Endothelial cell of umbilical vein (primary cell): ENCODE measurements at regions not wholly inside any gene's neighbourhood (a gene's known extent, or its start where the extent isn't known, plus 50 kb on each side); places are given as distances from the start of the nearest gene placed in this dataset.
"Not testable (repeated sequence)": the region's sequence is repeated elsewhere in the genome, so short reads cannot be mapped to it uniquely, and the experiment has no call there.

Experiments
- BruUV-seq: library from RNA; stranded (reverse); fragments of 400-500 nt; replicated peaks from 2 replicates; lab custom pipeline; 2021; lab: Mats Ljungman, UMichigan
- CTCF ChIA-PET: fragments of 300-600, 350-600 bp; sonication (Branson Sonifier 250); formaldehyde crosslinking; loops from one replicate; lab custom pipeline; 2021; ENCODE audit warnings: antibody characterized with exemption, inconsistent platforms; lab: Charles Lee
- POLR2A ChIA-PET: fragments of 300-600, 350-600 bp; sonication (Branson Sonifier 250); formaldehyde crosslinking; loops from one replicate; lab custom pipeline; 2021; ENCODE audit warnings: antibody characterized with exemption, inconsistent platforms; lab: Charles Lee
- DNase-seq: peaks from one replicate; pipeline ENCODE4 v3.0.0-alpha.2; 2011; ENCODE audit warnings: low read depth, low spot score
- FAIRE-seq: peaks from 2 replicates; lab custom pipeline; 2011; peaks lifted over from hg19 to GRCh38; lab: Jason Lieb, UNC
- H2AFZ ChIP-seq: 2 replicates; pipeline ENCODE4 v1.6.0; 2012; ENCODE audit warnings: low read depth, low read length, control low read depth, inconsistent platforms
- H3K27ac ChIP-seq: 2 replicates; pipeline ENCODE4 v1.5.1; 2011; ENCODE audit warnings: low read depth, mild to moderate bottlenecking, control low read depth, low read length, moderate library complexity; ENCODE audit not compliant: insufficient read depth
- H3K27me3 ChIP-seq, 2 experiments: 2 replicates each; pipeline versions ENCODE4 v1.6.0 to v1.6.1; 2011; ENCODE audit warnings: low read length in 2 of 2, mixed read lengths in 1 of 2; ENCODE audit not compliant: control insufficient read depth in 2 of 2, insufficient read depth in 2 of 2
- H3K36me3 ChIP-seq, 2 experiments: 2 replicates in 1 of 2; 3 replicates in 1 of 2; pipeline ENCODE4 v1.5.1; 2011; ENCODE audit warnings: low read length in 2 of 2, mild to moderate bottlenecking in 1 of 2, moderate library complexity in 1 of 2; ENCODE audit not compliant: control insufficient read depth in 2 of 2, insufficient read depth in 2 of 2; ENCODE audit errors: extremely low read depth in 1 of 2
- H3K4me1 ChIP-seq: 3 replicates; pipeline ENCODE4 v1.5.1; 2011; ENCODE audit warnings: mild to moderate bottlenecking, low read length; ENCODE audit not compliant: control insufficient read depth, insufficient read depth; ENCODE audit errors: extremely low read depth
- H3K4me2 ChIP-seq: 2 replicates; pipeline ENCODE4 v1.6.1; 2011; ENCODE audit warnings: low read length, control low read depth, mixed read lengths; ENCODE audit not compliant: insufficient read depth
- H3K4me3 ChIP-seq, 3 experiments: fragments of 200-600 bp in 1 of 3; sonication (generic), shearing (Covaris generic) in 1 of 3; replicated peaks in 1 of 3; 2 replicates each; pipeline ENCODE4 v1.5.1; 2011 to 2016; ENCODE audit warnings: control low read depth in 3 of 3, low read length in 3 of 3, mild to moderate bottlenecking in 2 of 3, inconsistent platforms in 1 of 3, low read depth in 1 of 3, moderate library complexity in 1 of 3; ENCODE audit not compliant: insufficient read depth in 1 of 3
- H3K79me2 ChIP-seq: 2 replicates; pipeline ENCODE4 v1.6.0; 2012; ENCODE audit warnings: low read length, inconsistent platforms; ENCODE audit not compliant: control insufficient read depth, insufficient read depth
- H3K9ac ChIP-seq: replicated peaks from 2 replicates; pipeline ENCODE3; 2011; ENCODE audit warnings: low read length, control low read depth; ENCODE audit not compliant: insufficient read depth; ENCODE audit errors: extremely low read depth
- H3K9me1 ChIP-seq: replicated peaks from 3 replicates; pipeline ENCODE4 v1.6.0; 2011; ENCODE audit warnings: mild to moderate bottlenecking, low read length; ENCODE audit not compliant: control insufficient read depth, insufficient read depth; ENCODE audit errors: extremely low read depth
- H3K9me3 ChIP-seq: replicated peaks from 2 replicates; pipeline ENCODE4 v1.5.1; 2012; ENCODE audit warnings: low read length, inconsistent platforms; ENCODE audit not compliant: control insufficient read depth, insufficient read depth
- H4K20me1 ChIP-seq: replicated peaks from 2 replicates; pipeline ENCODE3; 2011; ENCODE audit warnings: mild to moderate bottlenecking, low read length; ENCODE audit not compliant: control insufficient read depth, insufficient read depth; ENCODE audit errors: extremely low read depth
- EZH2 ChIP-seq: IDR thresholded peaks from 2 replicates; pipeline ENCODE4 v1.6.1; 2012; ENCODE audit warnings: borderline replicate concordance, low read depth, mild to moderate bottlenecking, moderate library complexity, low read length, inconsistent platforms; ENCODE audit not compliant: severe bottlenecking
- FOS ChIP-seq: IDR thresholded peaks from 2 replicates; pipeline ENCODE4 v1.6.1; 2011; ENCODE audit warnings: mild to moderate bottlenecking, low read length, moderate library complexity, borderline replicate concordance; ENCODE audit not compliant: insufficient read depth
- GATA2 ChIP-seq: IDR thresholded peaks from 2 replicates; pipeline ENCODE4 v1.7.0; 2011; ENCODE audit warnings: low read depth, mild to moderate bottlenecking, moderate library complexity, mixed read lengths, low read length; ENCODE audit not compliant: insufficient read length, insufficient read depth
- JUN ChIP-seq: IDR thresholded peaks from 2 replicates; pipeline ENCODE4 v1.6.1; 2011; ENCODE audit warnings: borderline replicate concordance, low read depth; ENCODE audit not compliant: insufficient read length, insufficient read depth
- MYC ChIP-seq: IDR thresholded peaks from one replicate; pipeline ENCODE4 v1.6.1; 2011; ENCODE audit warnings: mild to moderate bottlenecking, low read depth, low read length
- POLR2A ChIP-seq: IDR thresholded peaks from 2 replicates; pipeline ENCODE4 v1.6.1; 2012; ENCODE audit warnings: low read depth, mild to moderate bottlenecking, control low read depth, low read length
- POLR2AphosphoS5 ChIP-seq: IDR thresholded peaks from 2 replicates; pipeline ENCODE4 v1.6.1; 2012; ENCODE audit warnings: low read depth, mild to moderate bottlenecking, control low read depth, low read length, moderate library complexity; ENCODE audit not compliant: insufficient read depth
- dilution Hi-C: fragments of 300-500 bp; cut with MboI; formaldehyde crosslinking; loops from one replicate; pipeline ENCODE4 v1.15.0; 2019; ENCODE audit warnings: low sequenced_read_pairs; ENCODE audit not compliant: extremely low pct_ligation_motif_present
- intact Hi-C: fragments of 100-400 bp; cut with micrococcal nuclease; formaldehyde crosslinking; loops from one replicate; pipeline ENCODE4 v1.10.0; 2022
- TF ChIP-seq, protein P1 (sequence below), 2 donors: IDR thresholded peaks; 1 replicate in 1 of 2; 2 replicates in 1 of 2; pipeline ENCODE4 v1.5.1; 2011; ENCODE audit warnings: low read length in 2 of 2, mild to moderate bottlenecking in 2 of 2, moderate library complexity in 2 of 2, control low read depth in 1 of 2, inconsistent platforms in 1 of 2, low read depth in 1 of 2; ENCODE audit not compliant: insufficient read depth in 1 of 2; ENCODE audit errors: extremely low read depth in 1 of 2
- TF ChIP-seq, protein P2 (sequence below): IDR thresholded peaks from 2 replicates; pipeline ENCODE4 v1.6.1; 2011; ENCODE audit not compliant: insufficient read depth, insufficient read length

- dilution Hi-C loops, result not testable (repeated sequence)
Observed at GRCh38 chr1:60913708-60914107, 168.7 kb upstream of the NFIA start.

GRCh38 chr1:60913039-60913438, 169.3 kb upstream of the NFIA start:
- Histone ChIP-seq H3K4me1 (peaks cover 13% of the 10 kb centered on the region), H3K27me3 (no peaks in the 10 kb centered on the region), H3K9me1 (no peaks in the 10 kb centered on the region), H2AFZ (no peak overlapping the region), H3K79me2 (no peaks in the 10 kb centered on the region), H4K20me1 (no peaks in the 10 kb centered on the region), H3K27ac (no peak overlapping the region), H3K36me3 (no peaks in the 10 kb centered on the region), H3K4me3 (no peak overlapping the region), H3K9ac (no peak overlapping the region), H3K4me2 (no peak overlapping the region), H3K9me3 (no peaks in the 10 kb centered on the region)
- dilution Hi-C loops (no loop called here), intact Hi-C loops (no loop called here)
- POLR2A ChIA-PET, result no interaction called here
- no TSS peak for BruUV-seq
- DNase-seq, result no peak
- CTCF ChIA-PET, result interaction anchor here (1.2 to 2.1 kb wide), 3 partner anchors 47 to 631 kb away, joined by 5 to 13 read pairs (median 7); no protein-coding TSS in a partner anchor
- peak; percentile 67 for FAIRE-seq
- TF ChIP-seq FOS (no peak), EZH2 (no peak), JUN (no peak), GATA2 (no peak), POLR2A (no peak), MYC (no peak), POLR2AphosphoS5 (no peak)
- TF ChIP-seq, protein P1, sequence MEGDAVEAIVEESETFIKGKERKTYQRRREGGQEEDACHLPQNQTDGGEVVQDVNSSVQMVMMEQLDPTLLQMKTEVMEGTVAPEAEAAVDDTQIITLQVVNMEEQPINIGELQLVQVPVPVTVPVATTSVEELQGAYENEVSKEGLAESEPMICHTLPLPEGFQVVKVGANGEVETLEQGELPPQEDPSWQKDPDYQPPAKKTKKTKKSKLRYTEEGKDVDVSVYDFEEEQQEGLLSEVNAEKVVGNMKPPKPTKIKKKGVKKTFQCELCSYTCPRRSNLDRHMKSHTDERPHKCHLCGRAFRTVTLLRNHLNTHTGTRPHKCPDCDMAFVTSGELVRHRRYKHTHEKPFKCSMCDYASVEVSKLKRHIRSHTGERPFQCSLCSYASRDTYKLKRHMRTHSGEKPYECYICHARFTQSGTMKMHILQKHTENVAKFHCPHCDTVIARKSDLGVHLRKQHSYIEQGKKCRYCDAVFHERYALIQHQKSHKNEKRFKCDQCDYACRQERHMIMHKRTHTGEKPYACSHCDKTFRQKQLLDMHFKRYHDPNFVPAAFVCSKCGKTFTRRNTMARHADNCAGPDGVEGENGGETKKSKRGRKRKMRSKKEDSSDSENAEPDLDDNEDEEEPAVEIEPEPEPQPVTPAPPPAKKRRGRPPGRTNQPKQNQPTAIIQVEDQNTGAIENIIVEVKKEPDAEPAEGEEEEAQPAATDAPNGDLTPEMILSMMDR (IDR thresholded peaks at IDR 0.05; ENCODE audit: extremely low read depth in 1 of 2, insufficient read depth in 1 of 2, low read depth in 1 of 2, low read length in 2 of 2), result no peak
- TF ChIP-seq, protein P2, sequence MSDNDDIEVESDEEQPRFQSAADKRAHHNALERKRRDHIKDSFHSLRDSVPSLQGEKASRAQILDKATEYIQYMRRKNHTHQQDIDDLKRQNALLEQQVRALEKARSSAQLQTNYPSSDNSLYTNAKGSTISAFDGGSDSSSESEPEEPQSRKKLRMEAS, result no peak

More at GRCh38 chr1:60913708-60914107, 168.7 kb upstream of the NFIA start:
- POLR2A ChIA-PET, H3K9ac ChIP-seq, H3K36me3 ChIP-seq, H3K79me2 ChIP-seq, CTCF ChIA-PET, DNase-seq, BruUV-seq, H3K27me3 ChIP-seq, H3K4me2 ChIP-seq, H4K20me1 ChIP-seq, H3K9me3 ChIP-seq, intact Hi-C loops, H3K27ac ChIP-seq, H3K9me1 ChIP-seq, H2AFZ ChIP-seq, H3K4me3 ChIP-seq: not testable (repeated sequence)
- H3K4me1 ChIP-seq, result peaks cover 13% of the 10 kb centered on the region
- peak; percentile 63 for FAIRE-seq
- peak; percentile 13 for TF ChIP-seq JUN
